DMS153 (cell line): ENCODE measurements at regions not wholly inside any gene's neighbourhood (a gene's known extent, or its start where the extent isn't known, plus 50 kb on each side); places are given as distances from the start of the nearest gene placed in this dataset.
"Not testable (repeated sequence)": the region's sequence is repeated elsewhere in the genome, so short reads cannot be mapped to it uniquely, and the experiment has no call there.

Source experiments
- DNase-seq: peaks from one replicate; lab custom pipeline; 2025; lab: John Stamatoyannopoulos, UW

DNA sequence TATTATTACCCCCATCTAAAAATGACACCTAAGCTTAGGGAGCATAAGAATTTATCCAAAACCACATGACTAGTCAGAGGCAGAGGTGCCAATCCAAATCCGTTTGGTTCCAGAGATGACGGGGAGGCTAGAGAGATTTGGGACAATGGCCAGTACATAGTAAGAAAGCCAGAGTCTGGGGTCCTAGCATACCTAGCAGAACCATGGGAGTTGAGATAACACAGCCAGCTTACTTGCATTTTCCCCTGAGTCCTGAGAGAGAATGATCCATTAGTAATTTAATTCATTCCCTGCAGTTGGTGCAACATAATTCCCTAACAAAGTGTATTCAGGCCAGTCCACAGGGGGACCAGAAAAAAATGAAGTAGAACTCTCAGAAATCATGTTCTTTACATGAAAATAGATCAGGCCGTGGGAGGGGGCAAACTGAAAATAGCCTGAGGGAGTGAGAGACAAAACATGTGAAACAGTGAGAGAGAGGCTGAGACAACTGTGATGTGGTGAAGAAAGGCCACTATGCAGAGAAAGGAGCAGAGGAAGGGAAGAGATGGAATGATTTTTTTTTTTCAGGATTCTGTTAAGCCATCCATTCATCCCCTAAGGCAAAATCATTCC is 243.3 kb downstream of the BRINP2 start:
- no peak for DNase-seq

DNA sequence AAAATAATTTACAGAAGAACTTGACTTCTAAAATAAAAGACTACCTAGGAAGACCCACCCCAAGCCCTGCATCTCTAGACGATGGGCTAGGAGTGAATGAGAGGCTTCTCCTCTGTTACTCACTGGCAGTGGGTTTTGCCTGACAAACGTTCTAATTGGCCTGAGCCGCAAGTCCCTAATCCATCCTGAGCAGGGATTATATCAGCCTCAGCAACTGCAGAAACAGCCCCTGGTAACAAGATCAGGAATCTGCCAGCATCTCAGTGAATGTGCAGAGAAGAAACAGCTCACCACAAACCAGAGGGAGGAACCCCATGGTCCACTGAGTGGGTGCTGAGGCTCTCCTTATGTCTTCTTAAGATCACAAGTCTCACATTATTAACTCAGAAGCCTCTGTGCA is 240.6 kb downstream of the BRINP2 start:
- no peak for DNase-seq

DNA sequence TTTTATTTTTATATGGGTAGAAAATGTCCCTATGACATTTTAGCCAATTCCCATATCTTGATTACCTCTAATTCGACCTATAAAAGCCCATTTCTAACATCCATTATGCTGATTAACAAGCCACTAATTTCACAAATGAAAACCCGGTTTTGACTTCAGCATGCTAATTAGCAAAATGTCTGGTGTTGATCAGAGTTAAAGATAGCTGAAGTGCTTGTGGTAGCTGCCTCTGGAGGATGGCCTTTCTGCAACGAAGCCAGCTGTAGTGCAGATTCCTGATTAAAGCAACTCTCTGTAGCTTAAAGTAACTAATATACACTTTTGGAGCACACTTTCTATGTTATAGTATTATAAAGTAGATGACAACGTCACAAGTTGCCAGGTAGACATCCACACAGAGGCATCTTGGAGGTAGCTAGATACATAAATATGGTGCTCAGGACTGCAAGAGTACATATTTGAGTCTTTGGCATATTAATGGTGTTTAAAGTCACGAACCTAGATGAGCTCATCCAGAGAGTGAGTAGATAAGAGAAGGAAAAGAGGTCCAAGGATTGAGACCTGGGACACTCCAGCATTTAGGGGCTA is 239.5 kb downstream of the BRINP2 start:
- no peak for DNase-seq

DNA sequence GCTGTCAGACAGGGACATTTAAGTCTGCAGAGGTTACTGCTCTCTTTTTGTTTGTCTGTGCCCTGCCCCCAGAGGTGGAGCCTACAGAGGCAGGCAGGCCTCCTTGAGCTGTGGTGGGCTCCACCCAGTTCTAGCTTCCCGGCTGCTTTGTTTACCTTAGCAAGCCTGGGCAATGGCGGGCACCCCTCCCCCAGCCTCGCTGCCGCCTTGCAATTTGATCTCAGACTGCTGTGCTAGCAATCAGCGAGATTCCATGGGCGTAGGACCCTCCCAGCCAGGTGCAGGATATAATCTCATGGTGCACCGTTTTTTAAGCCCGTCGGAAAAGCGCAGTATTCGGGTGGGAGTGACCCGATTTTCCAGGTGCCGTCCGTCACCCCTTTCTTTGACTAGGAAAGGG is 235.6 kb downstream of the BRINP2 start:
- not testable (repeated sequence) for DNase-seq

DNA sequence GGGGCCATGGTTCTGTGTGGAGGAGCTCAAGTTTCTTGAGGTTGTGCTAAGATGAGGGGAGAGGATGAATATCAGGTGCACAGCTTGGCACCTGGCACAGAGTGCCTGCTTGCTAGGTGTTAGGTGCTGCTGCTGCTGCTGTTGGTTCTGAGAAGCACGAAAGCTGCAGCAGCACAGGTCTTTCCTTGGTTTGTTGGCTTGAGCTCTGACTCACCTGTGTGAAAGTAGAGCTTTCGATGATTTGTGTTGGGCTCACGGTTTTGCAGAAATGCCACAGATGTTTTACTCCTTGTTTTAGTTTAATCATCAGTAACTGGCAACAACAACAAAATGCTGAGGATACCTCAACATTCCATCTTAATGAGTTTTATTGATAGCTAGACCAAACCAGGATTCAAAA is 221.6 kb downstream of the BRINP2 start:
- DNase-seq = no peak

DNA sequence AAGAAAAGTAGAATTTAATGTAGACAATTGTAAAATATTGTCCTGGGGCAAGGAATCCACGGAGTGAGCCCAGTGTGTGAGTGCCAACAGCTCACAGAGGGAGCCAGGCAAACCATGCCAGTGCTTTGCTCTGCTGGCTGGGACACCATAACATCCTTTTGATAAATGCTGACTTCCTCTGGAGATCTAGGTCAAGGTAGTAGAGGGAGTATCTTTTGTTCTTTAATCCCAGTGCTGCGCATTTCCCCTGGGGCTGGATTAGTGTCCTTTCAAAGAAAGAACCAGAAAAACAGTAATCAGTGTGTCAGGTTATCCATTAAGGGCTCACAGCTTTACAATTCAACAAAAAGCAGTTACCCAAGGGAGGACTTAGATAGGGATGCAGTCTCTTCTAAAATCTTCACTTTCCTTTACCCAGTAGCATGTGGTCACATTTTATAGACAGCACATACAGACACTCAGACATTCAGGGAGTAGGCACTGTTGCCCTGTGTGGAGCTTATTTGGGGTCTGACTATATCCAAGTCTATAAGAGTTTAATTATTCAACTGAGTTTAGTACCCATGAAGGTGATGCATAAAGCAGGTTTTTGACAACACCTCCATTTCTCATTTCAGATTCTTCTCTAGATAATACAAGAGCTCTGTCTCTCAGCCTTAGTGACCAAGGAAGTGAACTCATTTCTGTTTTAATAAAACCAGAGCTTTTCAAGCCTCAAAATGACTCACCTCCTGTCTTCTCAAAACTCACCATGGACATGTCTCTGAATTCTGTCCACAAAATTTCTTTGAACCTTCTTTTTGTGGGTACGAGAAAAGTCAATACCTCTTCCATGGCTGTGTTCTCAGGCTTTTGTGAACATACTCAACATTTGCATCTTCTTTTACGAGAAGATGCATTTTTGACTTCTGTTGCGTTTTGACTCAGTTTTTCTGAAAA is 215.3 kb downstream of the BRINP2 start:
- DNase-seq = peak; percentile 26

DNA sequence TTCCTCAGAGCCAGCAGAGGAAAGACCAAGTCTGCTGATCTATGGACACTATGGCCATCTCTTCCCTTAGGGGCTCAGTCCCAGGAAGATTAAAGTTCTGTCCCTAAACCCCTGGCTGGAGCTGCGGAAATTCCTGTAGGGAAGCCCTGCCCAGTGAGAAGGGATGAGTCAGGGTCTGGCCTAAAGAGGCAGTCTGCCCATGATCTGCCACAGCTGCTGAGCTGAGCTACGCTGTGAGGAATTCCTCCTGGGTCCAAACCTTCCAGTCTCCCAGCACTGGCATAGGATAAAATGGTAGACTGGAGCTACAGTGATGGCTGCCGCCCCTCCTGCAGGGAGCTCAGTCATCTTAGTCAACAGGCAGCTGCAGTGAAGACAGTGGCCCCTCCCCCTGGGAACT is 213.7 kb downstream of the BRINP2 start:
- no peak for DNase-seq

DNA sequence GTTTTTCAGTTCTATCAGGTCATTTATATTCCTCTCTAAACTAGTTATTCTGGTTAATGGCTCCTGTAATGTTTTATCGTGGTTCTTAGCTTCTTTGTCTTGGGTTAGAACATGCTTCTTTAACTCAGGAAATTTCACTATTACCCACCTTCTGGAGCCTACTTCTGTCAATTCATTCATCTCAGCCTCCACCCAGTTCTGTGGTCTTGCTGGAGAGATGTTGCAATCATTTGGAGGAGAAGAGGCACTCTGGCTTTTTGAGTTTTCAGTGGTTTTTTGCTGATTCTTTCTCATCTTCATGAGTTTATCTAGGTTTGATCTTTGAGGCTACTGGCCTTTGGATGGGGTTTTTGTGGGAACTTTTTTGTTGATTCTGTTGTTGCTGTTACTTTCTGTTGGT is 213.0 kb downstream of the BRINP2 start:
- no peak for DNase-seq

DNA sequence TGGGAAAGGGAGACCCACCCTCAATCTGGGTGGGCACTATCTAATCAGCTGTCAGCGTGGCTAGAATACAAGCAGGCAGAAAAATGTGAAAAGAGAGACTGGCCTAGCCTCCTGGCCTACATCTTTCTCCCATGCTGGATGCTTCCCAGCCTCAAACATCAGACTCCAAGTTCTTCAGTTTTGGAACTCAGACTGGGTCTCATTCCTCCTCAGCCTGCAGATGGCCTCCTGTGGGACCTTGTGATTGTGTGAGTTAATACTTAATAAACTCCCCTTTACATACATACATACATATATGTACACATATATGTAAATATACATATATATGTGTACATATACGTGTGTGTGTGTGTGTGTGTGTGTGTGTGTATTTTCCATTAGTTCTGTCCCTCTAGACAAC is 207.1 kb downstream of the BRINP2 start:
- no peak for DNase-seq

DNA sequence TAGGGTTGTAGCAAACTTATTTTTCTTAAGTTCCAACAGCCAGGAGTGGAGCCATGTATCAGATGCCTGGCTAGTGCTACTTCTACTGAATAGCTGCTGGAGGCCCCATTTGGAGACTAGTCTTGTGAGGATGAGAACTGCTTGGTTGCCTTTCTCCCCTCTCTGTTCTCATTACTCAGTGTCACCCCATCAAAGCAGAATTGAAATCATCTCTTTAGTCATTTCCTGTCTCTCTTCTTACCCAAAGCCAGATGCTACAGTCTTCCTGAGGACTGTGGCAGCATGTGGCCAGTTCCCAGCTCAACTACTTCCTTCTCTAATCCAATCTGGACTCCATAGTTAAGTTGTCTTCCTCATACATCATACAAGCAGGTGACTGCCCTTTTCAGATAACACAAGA is 197.5 kb downstream of the BRINP2 start:
- no peak for DNase-seq

DNA sequence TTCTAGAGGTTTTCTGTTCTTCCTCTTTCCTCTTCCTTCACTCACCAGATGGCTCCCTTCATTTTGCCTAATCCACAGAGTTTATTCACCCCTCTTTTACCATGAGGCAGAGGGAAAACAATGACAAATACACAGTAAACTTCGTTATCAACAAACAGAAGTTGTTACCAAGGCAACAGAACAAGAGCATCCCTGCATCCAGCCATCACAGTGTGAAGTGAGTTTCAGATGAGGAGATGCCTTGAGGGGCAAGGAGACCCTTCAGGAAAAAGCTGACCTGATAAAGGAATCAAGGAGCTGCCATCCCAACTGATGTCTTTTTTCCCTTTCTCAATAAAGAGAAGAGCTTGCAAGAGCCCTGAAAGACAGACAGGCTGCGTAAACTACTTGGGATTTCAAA is 195.3 kb downstream of the BRINP2 start:
- DNase-seq = no peak

DNA sequence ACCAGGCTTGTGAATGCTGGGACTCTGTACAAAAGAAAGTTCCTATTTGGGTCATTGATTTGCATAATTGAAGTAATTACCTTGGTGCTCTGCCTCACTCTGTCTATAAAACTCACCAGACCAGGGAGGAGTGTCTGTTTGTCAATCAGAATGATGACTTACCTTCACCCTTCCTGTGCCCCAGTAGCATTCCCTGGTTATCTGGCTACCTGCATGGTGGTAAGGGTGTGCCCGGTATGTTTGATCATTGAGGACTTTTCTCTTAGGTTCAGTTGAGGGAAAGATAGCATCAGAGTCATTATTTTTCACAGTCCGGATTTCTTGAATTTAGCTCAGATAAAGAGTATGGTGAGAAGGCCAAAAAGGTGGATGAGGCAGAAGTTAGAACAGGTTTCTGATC is 190.0 kb downstream of the BRINP2 start:
- no peak for DNase-seq

DNA sequence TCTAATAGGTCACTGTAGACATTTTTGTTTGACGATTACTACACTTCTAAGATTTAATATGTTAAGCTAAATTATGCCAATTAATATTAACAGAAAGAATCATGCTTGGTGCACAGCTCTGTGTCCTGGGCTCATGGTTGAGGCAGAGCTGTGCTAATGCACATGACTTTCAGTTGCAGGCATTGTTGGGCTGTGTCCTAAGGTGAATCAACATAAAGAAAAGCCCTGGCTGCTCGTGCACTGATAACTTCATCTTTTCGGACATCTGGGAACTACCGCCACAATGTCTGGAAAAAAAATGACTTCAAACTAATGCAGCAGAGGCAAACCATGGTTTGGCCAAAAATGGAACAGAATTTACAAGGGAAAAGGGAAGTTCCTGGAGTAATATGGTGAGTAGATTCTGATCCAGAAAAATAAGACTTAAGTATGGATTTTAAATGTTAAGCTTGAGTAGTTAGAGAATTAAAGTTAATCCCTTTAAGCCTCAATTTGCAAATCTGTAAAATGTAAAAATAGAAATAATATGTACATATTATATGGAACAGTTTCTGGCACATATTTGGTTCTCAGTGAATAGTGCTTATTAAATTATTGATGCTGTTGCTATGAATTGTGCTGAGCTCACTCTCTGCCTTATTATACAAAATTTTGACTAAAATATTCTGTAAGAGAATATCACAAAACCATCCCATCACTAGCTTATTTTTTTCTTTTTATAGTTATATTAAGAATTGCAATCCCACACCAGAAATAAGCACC is 186.1 kb downstream of the BRINP2 start:
- no peak for DNase-seq

DNA sequence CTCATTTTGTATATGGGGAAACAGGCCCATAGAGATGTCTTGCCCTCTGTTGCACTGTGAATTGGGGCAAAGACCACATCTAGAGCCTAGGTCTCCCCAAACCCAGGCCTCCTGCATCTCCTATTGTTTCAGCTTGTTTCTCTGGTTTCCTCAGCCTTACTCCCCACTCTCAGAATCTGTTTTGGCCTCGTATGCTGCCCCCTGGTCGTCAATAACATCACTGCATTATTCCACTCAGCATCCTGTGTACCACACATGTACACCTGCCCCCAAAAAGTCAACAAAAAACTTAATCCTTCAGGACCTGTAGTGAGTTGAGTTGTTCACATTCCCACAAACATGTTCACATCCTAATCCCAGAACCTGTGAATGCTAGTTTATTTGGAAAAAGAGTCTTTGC is 184.8 kb downstream of the BRINP2 start:
- no peak for DNase-seq

DNA sequence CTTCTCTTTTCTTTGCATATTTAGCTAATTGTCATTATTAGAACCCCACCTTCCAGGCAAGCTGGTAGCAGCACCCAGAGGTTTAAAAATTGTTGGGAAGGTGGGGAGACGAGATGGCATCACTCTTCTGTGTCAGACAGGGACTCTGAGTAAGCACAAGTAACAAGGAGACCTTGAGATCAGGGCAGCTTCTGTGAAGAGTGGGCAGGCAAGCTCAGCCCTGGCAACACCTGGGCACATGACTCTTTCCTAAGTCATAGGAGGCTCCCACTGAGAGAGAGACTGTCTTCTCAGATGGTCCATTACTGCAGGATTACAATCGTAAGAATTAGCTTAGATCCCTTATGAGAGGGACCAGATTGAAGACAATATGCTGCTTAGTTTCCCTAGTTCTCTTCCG is 183.5 kb downstream of the BRINP2 start:
- no peak for DNase-seq

DNA sequence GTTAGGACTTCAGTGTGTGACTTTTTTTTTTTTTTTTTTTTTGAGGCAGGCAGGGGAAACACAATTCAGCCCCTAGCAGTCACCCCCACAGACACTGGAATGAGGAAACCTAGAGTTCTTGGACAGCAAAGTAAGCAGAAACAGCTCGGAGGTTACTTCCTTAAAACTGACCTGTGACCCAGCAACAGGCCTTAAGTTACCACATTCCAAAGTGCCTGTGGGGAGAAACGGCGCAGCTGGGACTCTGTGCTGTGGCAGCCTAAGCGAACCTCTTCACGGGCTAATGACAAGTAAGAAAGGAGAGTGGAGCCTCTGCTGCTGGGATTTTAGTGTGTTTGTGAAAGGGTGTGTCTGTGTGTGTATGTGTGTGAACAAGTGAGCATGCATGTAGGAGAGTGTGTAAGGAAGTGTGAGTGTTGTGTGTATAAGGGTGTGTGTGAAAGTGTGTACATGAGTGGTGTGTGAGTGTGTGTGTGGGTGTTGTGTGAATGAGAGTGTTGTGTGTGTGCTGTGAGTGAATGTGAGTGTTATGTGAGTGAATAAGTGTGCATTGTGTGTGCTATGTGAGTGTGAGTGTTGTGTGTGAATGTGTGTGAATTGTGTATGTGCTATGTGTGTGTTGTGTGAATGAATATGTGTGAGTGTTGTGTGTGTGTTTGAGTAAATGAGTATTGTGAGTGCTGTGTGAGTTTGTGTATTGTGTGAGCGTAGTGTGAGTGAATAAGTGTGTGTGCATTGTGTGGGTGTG is 180.8 kb downstream of the BRINP2 start:
- DNase-seq = no peak

DNA sequence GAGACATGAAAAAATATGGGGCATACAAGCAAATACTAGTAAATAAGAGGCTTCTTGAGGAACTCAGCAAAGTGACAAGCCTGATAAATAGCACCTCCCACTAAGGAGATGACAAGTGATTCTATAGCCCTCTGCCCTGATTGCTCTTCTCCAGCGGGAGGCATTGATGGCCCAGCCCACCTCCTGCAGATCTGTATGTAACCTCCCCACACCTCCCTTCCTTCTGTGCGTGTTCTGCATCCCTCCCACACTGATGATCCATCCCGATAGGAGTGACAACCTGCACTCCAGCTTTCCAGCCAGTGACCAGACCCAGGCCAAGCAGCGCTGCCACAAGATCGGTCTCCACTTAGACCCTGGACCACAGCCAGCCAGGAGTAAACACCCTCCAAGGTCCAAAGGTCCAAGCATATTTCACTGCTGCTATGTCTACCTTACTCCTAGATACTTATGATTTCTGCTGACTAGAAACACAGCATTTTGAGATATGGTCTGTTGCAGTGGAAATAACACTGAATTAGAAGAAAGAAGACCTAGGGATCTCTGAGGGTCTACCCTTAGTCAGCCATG is 176.1 kb downstream of the BRINP2 start:
- DNase-seq = no peak

DNA sequence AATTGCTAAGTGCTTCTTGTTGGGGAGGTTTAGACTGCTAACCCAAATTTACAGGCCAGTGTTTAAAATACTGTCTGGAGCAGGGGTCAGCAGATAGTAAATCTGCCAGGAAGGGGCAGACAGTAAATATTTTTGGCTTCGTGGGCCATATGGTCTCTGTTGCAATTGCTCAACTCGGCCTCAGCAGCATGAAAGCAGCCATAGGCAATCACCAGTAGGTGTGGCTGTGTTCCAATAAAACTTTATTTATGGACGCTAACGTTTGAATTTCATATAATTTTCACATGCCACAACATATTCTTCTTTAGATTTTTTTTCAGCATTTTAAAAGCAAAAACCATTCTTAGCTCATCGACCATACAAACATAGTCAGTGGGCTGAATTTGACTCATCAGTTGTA is 172.7 kb downstream of the BRINP2 start:
- DNase-seq = no peak

DNA sequence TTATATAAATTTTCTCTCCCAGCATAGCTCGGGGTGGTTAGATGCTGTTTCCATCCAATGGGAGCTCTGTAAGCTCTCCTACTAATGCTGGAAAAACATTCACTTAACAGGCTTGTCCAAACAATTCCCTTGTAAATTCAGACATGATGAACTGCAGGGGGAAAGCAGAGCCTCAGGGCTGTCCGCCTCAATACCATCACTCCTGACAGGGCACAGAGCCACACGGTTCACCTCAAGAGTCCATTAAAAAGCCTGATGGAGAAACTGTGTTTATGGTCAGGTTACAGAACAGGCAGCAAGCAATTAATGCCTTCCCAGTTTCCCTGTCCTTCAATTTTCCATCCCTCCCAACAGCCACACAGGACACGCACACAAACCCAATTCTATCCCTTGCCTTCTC is 171.0 kb downstream of the BRINP2 start:
- no peak for DNase-seq

DNA sequence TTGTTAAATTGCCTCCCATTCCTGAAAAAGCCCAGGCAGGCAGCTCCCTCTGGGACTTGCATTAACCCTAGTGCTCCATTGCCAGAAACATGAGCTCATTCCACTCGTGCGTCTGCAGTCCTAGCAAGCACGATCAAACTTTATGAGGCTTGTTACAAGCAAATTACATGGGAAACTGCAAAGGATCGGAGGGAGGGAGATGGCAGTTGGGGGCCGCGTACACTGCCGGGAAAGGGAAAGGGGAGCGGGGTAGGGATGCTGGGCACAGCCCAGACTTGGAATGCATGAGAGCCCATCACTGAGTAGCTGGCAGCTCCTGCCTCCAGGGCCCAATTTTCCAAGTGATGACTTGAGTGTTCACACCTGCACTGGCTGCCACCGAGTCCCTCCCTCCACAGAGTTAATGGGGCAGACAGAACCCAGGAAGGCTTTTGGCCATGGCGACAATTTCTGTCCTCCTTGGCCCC is 169.9 kb downstream of the BRINP2 start:
- DNase-seq = no peak

DNA sequence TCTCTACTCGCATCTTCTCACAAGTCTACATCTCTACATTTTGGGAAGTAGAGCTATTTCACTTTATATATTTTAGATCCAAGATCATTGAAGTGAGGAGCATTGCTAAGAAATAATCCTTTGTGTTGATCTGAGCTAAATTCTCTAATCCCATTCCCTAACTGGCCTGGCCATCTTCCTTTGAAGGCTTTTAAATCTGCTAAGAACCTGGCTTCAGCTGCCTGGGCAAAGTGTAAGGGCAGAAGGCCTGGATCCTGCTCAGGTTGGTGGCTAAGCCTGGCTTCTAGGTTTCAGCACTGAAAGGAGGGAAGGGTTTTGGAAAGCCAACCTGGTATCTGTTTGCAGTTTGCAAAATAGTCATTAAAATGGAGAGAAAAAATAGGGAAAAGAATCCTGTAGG is 167.6 kb downstream of the BRINP2 start:
- no peak for DNase-seq
